H4 (cell line): ENCODE measurements at regions not wholly inside any gene's neighbourhood (a gene's known extent, or its start where the extent isn't known, plus 50 kb on each side); places are given as distances from the start of the nearest gene placed in this dataset.
A peak's percentile ranks its signal among the peaks of the same experiment; 100 is the strongest.
"Not testable (repeated sequence)": the region's sequence is repeated elsewhere in the genome, so short reads cannot be mapped to it uniquely, and the experiment has no call there.

Experiments used
- DNase-seq: peaks from one replicate; pipeline ENCODE4 v3.0.0-alpha.2; 2015; ENCODE audit warnings: low spot score

GRCh38 chr18:28425886-28426285, 249.0 kb upstream of the CDH2 start:
- DNase-seq = no peak

GRCh38 chr18:28422577-28422976, 245.6 kb upstream of the CDH2 start:
- DNase-seq = no peak

- DNase-seq = not testable (repeated sequence)
Observed at GRCh38 chr18:28421950-28422349, 245.0 kb upstream of the CDH2 start.

GRCh38 chr18:28412521-28412920, 235.6 kb upstream of the CDH2 start:
- peak; percentile 71 for DNase-seq

GRCh38 chr18:28411806-28412205, 234.9 kb upstream of the CDH2 start:
- peak; percentile 97 for DNase-seq

- DNase-seq = no peak
Observed at GRCh38 chr18:28409811-28410210, 232.9 kb upstream of the CDH2 start.

GRCh38 chr18:28408528-28408927, 231.6 kb upstream of the CDH2 start:
- DNase-seq = no peak

- no peak for DNase-seq
Observed at GRCh38 chr18:28407681-28408080, 230.8 kb upstream of the CDH2 start.

GRCh38 chr18:28406533-28406932, 229.6 kb upstream of the CDH2 start:
- no peak for DNase-seq

GRCh38 chr18:28404694-28405093, 227.8 kb upstream of the CDH2 start:
- no peak for DNase-seq

- DNase-seq = no peak
Observed at GRCh38 chr18:28399781-28400362, 222.9 kb upstream of the CDH2 start.

- no peak for DNase-seq
Observed at GRCh38 chr18:28398471-28398870, 221.5 kb upstream of the CDH2 start.

- DNase-seq = no peak
Observed at GRCh38 chr18:28390022-28390421, 213.1 kb upstream of the CDH2 start.

GRCh38 chr18:28382215-28382879, 205.4 kb upstream of the CDH2 start:
- DNase-seq = no peak

- no peak for DNase-seq
Observed at GRCh38 chr18:28372186-28372585, 195.3 kb upstream of the CDH2 start.

- DNase-seq = no peak
Observed at GRCh38 chr18:28366676-28367075, 189.7 kb upstream of the CDH2 start.

- DNase-seq = no peak
Observed at GRCh38 chr18:28365411-28365831, 188.5 kb upstream of the CDH2 start.

GRCh38 chr18:28363124-28363523, 186.2 kb upstream of the CDH2 start:
- DNase-seq = no peak

GRCh38 chr18:28359176-28359575, 182.2 kb upstream of the CDH2 start:
- DNase-seq = no peak

GRCh38 chr18:28357766-28358401, 181.0 kb upstream of the CDH2 start:
- DNase-seq = peak; percentile 15

GRCh38 chr18:28350821-28351220, 173.9 kb upstream of the CDH2 start:
- DNase-seq = no peak

GRCh38 chr18:28342231-28342630, 165.3 kb upstream of the CDH2 start:
- no peak for DNase-seq

GRCh38 chr18:28338316-28338715, 161.4 kb upstream of the CDH2 start:
- DNase-seq = no peak
